HG03103 (cell line): ENCODE measurements at regions not wholly inside any gene's neighbourhood (a gene's known extent, or its start where the extent isn't known, plus 50 kb on each side); places are given as distances from the start of the nearest gene placed in this dataset.

Experiments used
- ATAC-seq: cut with Tn5 transposase; IDR thresholded peaks from one replicate; pipeline ENCODE4 v1.9.1; 2021; ENCODE audit warnings: low read depth; ENCODE audit not compliant: unreplicated experiment

GRCh38 chr5:159385536-159385935, 55.2 kb upstream of the IL12B start:
- ATAC-seq = no peak

- no peak for ATAC-seq
Observed at GRCh38 chr5:159386028-159386711, 55.9 kb upstream of the IL12B start.

GRCh38 chr5:159392871-159393270, 62.6 kb upstream of the IL12B start:
- ATAC-seq = no peak

GRCh38 chr5:159393854-159394274, 63.6 kb upstream of the IL12B start:
- no peak for ATAC-seq

GRCh38 chr5:159395202-159395601, 64.9 kb upstream of the IL12B start:
- no peak for ATAC-seq

- no peak for ATAC-seq
Observed at GRCh38 chr5:159398936-159399335, 68.6 kb upstream of the IL12B start.

- ATAC-seq = no peak
Observed at GRCh38 chr5:159400476-159400875, 70.2 kb upstream of the IL12B start.

GRCh38 chr5:159402311-159402710, 72.0 kb upstream of the IL12B start:
- ATAC-seq = no peak

- ATAC-seq = no peak
Observed at GRCh38 chr5:159402856-159403255, 72.6 kb upstream of the IL12B start.

GRCh38 chr5:159403906-159404681, 73.8 kb upstream of the IL12B start:
- ATAC-seq = no peak

- peak; percentile 64 for ATAC-seq
Observed at GRCh38 chr5:159405611-159406031, 75.3 kb upstream of the IL12B start.

- no peak for ATAC-seq
Observed at GRCh38 chr5:159406571-159406970, 76.3 kb upstream of the IL12B start.

- ATAC-seq = peak; percentile 35
Observed at GRCh38 chr5:159409801-159410200, 79.5 kb upstream of the IL12B start.

- ATAC-seq = no peak
Observed at GRCh38 chr5:159410480-159410879, 80.2 kb upstream of the IL12B start.

- no peak for ATAC-seq
Observed at GRCh38 chr5:159411115-159411514, 80.8 kb upstream of the IL12B start.

GRCh38 chr5:159412284-159413046, 82.2 kb upstream of the IL12B start:
- peak; percentile 59 for ATAC-seq

GRCh38 chr5:159414021-159414420, 83.7 kb upstream of the IL12B start:
- ATAC-seq = no peak

- ATAC-seq = no peak
Observed at GRCh38 chr5:159415301-159415937, 85.1 kb upstream of the IL12B start.

GRCh38 chr5:159416438-159416837, 86.2 kb upstream of the IL12B start:
- no peak for ATAC-seq

- no peak for ATAC-seq
Observed at GRCh38 chr5:159417170-159417569, 86.9 kb upstream of the IL12B start.

GRCh38 chr5:159419576-159419975, 89.3 kb upstream of the IL12B start:
- no peak for ATAC-seq
